ENCODE measurements at regions not wholly inside any gene's neighbourhood (a gene's known extent, or its start where the extent isn't known, plus 50 kb on each side); places are given as distances from the start of the nearest gene placed in this dataset.

DNA sequence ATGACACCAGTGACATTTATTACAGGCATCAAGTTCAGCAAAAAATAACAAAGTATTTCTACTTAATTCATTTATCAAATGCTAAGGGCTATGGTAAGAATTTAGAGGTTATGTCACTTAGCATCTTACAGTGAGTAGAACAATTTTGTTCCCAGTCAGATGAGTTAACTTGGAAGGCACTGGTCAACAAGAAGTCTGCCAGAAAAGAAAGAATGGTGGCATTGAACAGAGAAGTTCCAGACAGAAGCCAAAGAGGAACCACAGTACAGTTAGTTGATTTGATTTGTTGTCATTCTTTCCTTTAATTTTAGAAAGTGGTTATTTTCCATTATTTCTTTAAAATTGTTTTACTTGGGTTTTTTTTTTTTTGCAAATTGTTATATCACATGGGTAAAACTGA is 232.2 kb upstream of the PKN2 start:
- H3K27me3 ChIP-seq (replicated peaks; ENCODE audit: insufficient read depth, low read length) = no peaks in the 10 kb centered on the region
- no peaks in the 10 kb centered on the region for H3F3A ChIP-seq (ENCODE audit: insufficient read depth, low read length)
- no peaks in the 10 kb centered on the region for H3K79me2 ChIP-seq (ENCODE audit: low read length)
- no peak overlapping the region for H3K27ac ChIP-seq (ENCODE audit: low read length)
- H3K9me2 ChIP-seq (replicated peaks; ENCODE audit: insufficient read depth, low read length) = no peaks in the 10 kb centered on the region
- no peak overlapping the region for H3K4me3 ChIP-seq (ENCODE audit: low read length)
- TF ChIP-seq EZH2 (optimal IDR thresholded peaks at IDR 0.05; ENCODE audit: low read depth, low read length) (no peak), EZH2phosphoT487 (IDR thresholded peaks at IDR 0.05; ENCODE audit: low read length) (no peak), CTCF (IDR thresholded peaks at IDR 0.05; ENCODE audit: low read length) (no peak)
- no peaks in the 10 kb centered on the region for H3K4me1 ChIP-seq (ENCODE audit: low read length)
- no peaks in the 10 kb centered on the region for H4K20me1 ChIP-seq (ENCODE audit: insufficient read depth, low read length)
- no peaks in the 10 kb centered on the region for H3K36me3 ChIP-seq (replicated peaks; ENCODE audit: insufficient read depth, low read length)
- no peak for DNase-seq
- H3K4me2 ChIP-seq (ENCODE audit: low read depth, low read length) = no peak overlapping the region
- H3K9me3 ChIP-seq (replicated peaks; ENCODE audit: insufficient read depth, low read length) = no peaks in the 10 kb centered on the region
- no peak overlapping the region for H2AFZ ChIP-seq (ENCODE audit: low read length)
- H3K9ac ChIP-seq (ENCODE audit: low read length) = no peak overlapping the region

DNA sequence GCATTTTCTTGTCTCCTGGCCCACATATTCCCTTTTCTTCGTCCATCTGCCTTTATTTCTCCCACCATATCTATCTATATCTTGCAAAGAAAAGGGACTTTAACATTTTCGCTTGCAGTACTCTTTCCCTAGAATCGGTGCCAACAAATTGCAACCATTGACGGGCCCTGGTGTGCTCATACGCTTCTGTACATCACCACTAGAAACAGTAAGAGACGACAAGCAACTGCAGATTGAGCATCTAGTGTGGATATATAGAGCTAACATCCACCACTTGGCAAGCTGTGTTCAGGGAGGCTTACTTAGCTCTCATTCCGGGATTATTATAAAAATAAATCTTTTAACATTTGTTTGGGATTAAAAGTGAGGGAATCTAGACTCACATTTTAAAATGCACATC is 230.8 kb upstream of the PKN2 start:
- H3K4me2 ChIP-seq (ENCODE audit: low read depth, low read length) = no peak overlapping the region
- no peak for DNase-seq
- H3K36me3 ChIP-seq (replicated peaks; ENCODE audit: insufficient read depth, low read length) = no peaks in the 10 kb centered on the region
- no peaks in the 10 kb centered on the region for H3K4me1 ChIP-seq (ENCODE audit: low read length)
- no peaks in the 10 kb centered on the region for H4K20me1 ChIP-seq (ENCODE audit: insufficient read depth, low read length)
- TF ChIP-seq EZH2 (optimal IDR thresholded peaks at IDR 0.05; ENCODE audit: low read depth, low read length) (no peak), CTCF (IDR thresholded peaks at IDR 0.05; ENCODE audit: low read length) (no peak), EZH2phosphoT487 (IDR thresholded peaks at IDR 0.05; ENCODE audit: low read length) (no peak)
- no peaks in the 10 kb centered on the region for H3K9me3 ChIP-seq (replicated peaks; ENCODE audit: insufficient read depth, low read length)
- no peaks in the 10 kb centered on the region for H3F3A ChIP-seq (ENCODE audit: insufficient read depth, low read length)
- H3K27me3 ChIP-seq (replicated peaks; ENCODE audit: insufficient read depth, low read length) = no peaks in the 10 kb centered on the region
- no peak overlapping the region for H3K27ac ChIP-seq (ENCODE audit: low read length)
- no peaks in the 10 kb centered on the region for H3K79me2 ChIP-seq (ENCODE audit: low read length)
- H3K4me3 ChIP-seq (ENCODE audit: low read length) = no peak overlapping the region
- H3K9me2 ChIP-seq (replicated peaks; ENCODE audit: insufficient read depth, low read length) = no peaks in the 10 kb centered on the region
- no peak overlapping the region for H2AFZ ChIP-seq (ENCODE audit: low read length)
- no peak overlapping the region for H3K9ac ChIP-seq (ENCODE audit: low read length)

- Histone ChIP-seq H2AFZ (ENCODE audit: low read length) (no peak overlapping the region), H4K20me1 (ENCODE audit: insufficient read depth, low read length) (no peaks in the 10 kb centered on the region), H3K9ac (ENCODE audit: low read length) (no peak overlapping the region), H3K9me3 (replicated peaks; ENCODE audit: insufficient read depth, low read length) (no peaks in the 10 kb centered on the region), H3K79me2 (ENCODE audit: low read length) (no peaks in the 10 kb centered on the region), H3K27me3 (replicated peaks; ENCODE audit: insufficient read depth, low read length) (no peaks in the 10 kb centered on the region), H3K4me1 (ENCODE audit: low read length) (no peaks in the 10 kb centered on the region), H3K9me2 (replicated peaks; ENCODE audit: insufficient read depth, low read length) (no peaks in the 10 kb centered on the region), H3F3A (ENCODE audit: insufficient read depth, low read length) (no peaks in the 10 kb centered on the region), H3K36me3 (replicated peaks; ENCODE audit: insufficient read depth, low read length) (no peaks in the 10 kb centered on the region), H3K4me2 (ENCODE audit: low read depth, low read length) (no peak overlapping the region), H3K4me3 (ENCODE audit: low read length) (no peak overlapping the region), H3K27ac (ENCODE audit: low read length) (no peak overlapping the region)
- TF ChIP-seq EZH2phosphoT487 (IDR thresholded peaks at IDR 0.05; ENCODE audit: low read length) (no peak), EZH2 (optimal IDR thresholded peaks at IDR 0.05; ENCODE audit: low read depth, low read length) (no peak), CTCF (IDR thresholded peaks at IDR 0.05; ENCODE audit: low read length) (no peak)
- DNase-seq = no peak
These were observed 229.3 kb upstream of the PKN2 start for GRCh38 chr1:88454781-88455180.
